ENCODE measurements at regions not wholly inside any gene's neighbourhood (a gene's known extent, or its start where the extent isn't known, plus 50 kb on each side); places are given as distances from the start of the nearest gene placed in this dataset.

GRCh38 chr11:128313931-128314330 lies 273.4 kb downstream of the ETS1 start:
- no peak for TF ChIP-seq CTCF (IDR thresholded peaks at IDR 0.05)
- no peak for TF ChIP-seq POLR2A (IDR thresholded peaks at IDR 0.05)

All from uterus (tissue), 2 donors.